ENCODE measurements at regions not wholly inside any gene's neighbourhood (a gene's known extent, or its start where the extent isn't known, plus 50 kb on each side); places are given as distances from the start of the nearest gene placed in this dataset.
A peak's percentile ranks its signal among the peaks of the same experiment; 100 is the strongest.
"Not testable (repeated sequence)": the region's sequence is repeated elsewhere in the genome, so short reads cannot be mapped to it uniquely, and the experiment has no call there.

DNA sequence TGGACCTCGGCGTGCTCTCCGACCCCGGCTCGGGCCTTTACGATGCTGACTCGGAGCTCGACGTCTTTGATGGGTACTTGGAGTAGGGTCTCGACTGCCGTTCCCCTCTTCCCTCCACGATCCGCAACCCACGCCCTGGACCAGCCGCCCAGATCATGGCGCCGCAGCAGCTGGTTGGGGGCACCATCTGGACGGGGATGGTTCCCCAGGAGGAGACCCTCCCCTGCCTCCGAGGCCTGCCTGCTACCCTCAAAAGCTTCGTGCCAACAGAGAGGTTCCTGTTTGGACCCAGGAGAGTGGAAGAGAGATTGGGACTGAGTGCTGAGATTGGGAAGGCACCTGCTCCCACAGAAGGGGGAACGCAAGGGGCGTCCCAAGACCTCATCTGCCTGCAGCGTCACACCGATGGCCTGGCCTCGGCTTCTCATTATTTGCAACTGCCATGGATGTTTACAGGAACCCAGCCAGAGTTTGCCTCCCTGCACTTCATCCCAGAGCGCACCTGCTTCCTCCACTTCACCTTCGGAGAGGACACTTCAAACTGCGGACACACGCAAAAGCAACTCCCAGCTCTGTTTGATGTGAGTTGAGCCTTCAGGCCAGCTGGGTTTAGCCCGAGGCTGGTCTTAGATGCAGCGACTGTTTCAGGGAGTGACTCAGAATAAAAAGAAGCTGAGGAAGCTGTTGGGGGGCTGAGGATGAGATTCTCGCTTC is 58.9 kb downstream of the GOLGA6L7 start:
- not testable (repeated sequence) for DNase-seq

DNA sequence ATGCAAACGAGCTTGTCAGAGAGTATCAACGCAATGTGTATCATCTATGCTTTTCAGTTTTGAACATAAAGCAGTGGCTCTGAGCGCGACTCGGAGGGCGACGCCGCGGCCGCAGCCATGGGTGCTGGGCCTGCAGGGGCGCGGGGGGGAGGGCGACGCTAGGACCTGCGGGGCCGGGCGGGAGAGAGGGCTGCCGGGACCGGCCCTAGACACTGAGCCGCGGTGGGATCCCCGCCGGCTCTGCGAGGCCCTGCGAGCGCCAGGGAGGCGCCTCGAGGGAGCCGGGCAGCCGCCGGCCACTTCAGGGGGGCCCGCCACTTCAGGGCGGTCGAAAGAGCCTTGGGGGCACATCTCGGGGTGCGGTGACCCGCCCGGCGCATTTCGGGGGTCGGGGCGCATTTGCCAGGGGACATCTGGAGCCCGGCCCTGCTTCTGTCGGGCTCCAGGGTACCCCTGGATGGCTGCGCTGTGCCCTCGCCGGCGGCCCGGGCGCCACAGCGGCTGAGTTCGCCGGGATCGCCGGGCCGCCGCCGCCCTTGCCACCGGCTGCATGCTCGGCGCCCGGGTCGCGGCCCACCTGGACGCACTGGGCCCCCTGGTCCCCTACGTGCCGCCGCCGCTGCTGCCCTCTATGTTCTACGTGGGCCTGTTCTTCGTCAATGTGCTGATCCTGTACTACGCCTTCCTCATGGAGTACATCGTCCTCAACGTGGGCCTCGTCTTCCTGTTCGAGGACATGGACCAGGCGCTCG is 59.6 kb downstream of the GOLGA6L7 start:
- DNase-seq: not testable (repeated sequence)

DNA sequence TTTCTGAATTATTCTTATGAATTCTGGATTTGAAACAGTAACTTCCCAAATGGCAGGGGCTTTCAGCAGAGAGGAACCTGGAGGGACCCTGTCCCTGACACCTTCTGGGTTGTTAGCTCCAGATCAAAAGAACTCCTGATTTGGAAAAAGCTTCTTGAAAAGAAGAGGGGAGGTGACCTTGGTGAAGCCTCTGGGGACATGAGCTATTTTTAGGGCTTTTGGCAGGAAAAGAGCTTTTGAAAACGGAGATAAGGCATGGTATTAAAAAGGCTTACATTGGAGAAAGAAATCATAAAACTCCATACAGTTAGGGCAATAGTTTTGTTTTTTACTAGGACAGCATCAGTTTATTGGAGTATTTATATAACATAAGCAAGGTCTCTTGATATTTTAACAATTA is 60.3 kb downstream of the GOLGA6L7 start:
- DNase-seq: not testable (repeated sequence)

DNA sequence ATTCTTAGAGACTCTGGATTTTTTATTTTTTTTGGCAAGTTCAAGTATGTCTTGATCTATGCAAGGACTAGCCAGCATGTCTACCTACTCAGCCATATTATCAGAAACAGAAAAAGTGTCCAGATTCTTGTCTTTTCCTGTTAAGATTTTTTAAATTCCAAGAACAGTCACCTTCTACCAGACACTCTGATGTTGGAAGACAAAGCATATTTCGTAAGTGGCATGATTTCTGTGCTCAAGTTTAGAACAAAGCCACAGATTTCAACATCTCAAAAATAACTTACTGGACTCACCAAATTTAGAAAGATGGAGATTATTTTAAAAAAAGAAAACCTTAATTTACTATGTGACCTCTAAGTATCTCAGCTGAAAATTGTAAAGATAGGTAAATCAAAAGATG is 61.9 kb downstream of the GOLGA6L7 start:
- no peak for DNase-seq

DNA sequence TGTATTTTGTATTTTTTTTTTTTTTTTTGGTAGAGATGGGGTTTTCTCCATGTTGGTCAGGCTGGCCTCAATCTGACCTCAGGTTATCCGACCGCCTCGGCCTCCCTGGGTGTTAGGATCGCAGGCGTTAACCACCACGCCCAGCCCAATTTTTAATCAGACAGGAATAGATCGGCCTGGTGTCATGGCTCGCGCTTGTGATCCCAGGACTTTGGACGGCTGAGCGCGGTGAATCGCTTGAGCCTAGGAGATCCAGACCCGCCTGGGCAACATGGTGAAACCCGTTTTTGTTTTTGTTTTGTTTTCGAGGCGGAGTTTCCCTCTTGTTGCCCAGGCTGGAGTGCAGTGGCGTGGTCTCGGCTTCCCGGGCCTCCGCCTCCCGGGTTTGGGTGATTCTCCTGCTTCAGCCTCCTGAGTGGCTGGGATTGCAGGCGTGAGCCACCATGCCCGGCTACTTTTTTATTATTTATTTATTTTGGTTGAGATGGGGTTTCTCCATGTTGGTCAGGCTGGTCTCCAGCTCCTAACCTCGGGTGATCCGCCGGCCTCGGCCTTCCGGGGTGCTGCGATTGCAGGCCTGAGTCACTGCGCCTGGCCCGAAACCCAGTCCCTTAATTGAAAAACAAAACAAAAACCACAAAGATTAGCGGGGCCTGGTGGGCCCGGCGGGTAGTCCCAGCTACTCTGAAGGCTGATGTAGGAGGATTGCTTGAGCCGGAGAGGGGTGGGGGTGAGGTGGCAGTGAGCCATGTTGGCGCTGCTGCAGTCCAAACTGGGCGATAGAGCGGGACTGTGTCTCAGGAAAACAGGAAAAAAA is 63.9 kb downstream of the GOLGA6L7 start:
- DNase-seq: not testable (repeated sequence)

DNA sequence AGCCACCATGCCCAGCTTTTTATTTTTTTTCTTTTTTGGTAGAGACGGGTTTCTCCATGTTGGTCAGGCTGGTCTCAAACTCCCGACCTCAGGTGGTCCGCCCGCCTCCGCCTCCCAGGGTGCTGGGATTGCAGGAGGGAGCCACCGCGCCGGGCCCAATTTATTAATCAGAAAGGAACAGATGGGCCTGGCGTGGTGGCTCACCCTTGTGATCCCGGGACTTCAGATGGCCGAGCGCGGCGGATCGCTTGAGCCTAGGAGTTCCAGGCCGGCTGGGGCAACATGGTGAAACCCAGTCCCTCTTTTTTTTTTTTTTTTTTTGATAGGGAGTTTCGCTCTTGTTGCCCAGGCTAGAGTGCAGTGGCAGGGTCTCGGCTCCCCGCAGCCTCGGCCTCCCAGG is 64.6 kb downstream of the GOLGA6L7 start:
- DNase-seq: no peak

DNA sequence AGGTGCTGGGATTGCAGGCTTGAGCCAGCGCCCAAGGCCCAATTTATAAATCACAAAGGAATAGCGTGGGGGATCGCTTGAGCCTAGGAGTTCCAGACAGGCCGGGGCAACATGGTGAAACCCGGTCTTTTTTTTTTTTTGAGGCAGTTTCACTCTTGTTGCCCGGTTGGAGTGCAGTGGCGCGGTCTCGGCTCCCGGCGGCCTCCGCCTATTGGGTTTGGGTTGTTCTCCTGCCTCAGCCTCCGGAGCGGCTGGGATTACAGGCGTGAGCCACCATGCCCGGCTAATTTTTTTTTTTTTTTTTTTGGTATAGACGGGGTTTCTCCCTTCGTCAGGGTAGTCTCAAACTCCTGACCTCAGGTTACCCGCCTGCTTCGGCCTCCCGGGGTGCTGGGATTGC is 65.0 kb downstream of the GOLGA6L7 start:
- no peak for DNase-seq

DNA sequence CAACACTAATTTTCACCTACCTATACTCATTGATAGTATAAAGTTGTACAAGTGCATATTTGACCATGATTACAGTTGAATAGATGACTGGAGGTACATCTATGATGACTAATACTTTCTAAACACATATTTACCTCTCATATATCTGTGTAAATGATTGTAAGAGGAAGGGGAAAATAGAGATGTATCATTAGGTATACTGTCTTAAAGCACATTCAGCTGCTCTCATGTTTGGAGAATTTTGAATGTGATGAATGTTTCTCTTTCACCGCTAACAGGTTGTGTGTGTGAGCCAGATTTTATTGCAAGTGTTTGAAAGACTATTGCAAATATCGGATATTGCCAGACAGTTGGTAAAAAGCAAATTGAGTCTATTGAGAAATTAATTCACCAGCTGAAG is 66.2 kb upstream of the GOLGA8M start:
- DNase-seq: peak in 1 of 2 experiments; percentile 0

DNA sequence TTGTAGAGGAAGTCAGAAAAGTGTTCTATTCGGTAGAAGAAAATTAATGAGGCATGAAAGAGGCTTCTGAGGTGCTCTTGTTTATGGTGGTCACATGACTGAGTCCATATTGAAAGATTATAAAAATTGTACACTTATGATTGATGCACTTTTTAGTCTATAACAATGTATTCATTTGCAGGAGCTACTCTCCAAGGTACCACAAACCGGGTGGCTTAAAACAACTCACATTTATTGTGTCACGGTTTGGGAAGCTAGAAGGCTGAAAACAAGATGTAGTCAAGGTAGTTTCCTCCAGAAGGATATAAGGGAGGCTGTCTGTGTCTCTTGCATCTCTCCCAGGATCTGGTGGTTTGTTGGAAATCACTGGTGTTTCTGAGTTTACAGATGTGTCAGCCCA is 60.6 kb upstream of the GOLGA8M start:
- DNase-seq: not testable (repeated sequence)

Measured in NCI-H1930 (cell line).